Endometrium (tissue), 2 donors: ENCODE measurements at regions not wholly inside any gene's neighbourhood (a gene's known extent, or its start where the extent isn't known, plus 50 kb on each side); places are given as distances from the start of the nearest gene placed in this dataset.

ENCODE experiments used
- FAIRE-seq: peaks from 2 replicates; lab custom pipeline; 2012; peaks lifted over from hg19 to GRCh38; lab: Jason Lieb, UNC
- donor health status: control.
- donor health status: control.

DNA sequence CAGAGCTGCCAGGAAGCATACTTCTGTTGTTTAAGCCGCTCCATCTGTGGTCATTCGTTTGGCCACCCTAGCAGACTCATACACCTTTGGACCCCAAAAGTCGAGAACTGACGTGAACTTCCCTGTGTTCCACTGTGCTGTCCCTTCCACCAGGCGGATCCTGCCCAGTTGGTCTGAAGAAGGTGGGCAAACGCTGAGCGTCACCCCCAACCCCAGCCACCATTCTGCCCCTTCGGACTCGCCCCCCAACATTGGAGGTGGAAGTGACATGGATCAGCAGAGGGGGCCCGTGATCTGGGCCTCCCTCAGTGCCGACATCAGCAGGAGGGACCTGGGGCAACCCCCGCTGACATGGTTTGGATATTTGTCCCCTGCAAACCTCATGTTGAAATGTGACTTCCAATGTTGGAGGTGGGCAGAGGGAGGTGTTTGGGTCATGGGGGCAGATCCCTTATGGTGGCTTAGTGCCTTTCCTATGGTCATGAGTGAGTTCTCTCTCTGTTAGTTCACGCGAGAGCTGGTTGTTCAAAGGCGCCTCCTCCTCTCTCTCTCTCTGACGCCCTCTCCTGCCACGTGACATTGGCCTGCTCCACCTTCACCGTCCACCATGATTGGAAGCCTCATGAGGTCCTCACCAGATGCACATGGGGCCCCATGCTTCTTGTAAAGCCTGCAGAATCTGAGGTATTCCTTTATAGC lies 93.6 kb upstream of the ZNF507 start:
- no peak for FAIRE-seq

DNA sequence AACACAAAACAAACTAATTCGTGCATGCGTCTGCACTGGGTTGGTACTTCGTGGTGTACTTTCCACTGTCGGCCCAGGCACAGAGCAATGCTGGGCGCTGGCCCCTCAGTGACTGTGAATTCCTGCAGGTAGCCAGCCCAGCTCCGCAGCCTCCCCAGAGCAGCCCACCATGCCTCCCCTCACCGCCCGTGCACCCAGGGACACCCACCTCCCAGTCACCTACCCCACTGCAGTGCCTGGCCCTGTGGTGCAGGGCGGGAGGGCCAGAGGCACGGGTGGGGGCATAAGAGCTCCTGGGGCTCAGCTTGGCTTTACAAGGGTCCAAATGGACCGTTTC lies 93.1 kb upstream of the ZNF507 start:
- FAIRE-seq: no peak

DNA sequence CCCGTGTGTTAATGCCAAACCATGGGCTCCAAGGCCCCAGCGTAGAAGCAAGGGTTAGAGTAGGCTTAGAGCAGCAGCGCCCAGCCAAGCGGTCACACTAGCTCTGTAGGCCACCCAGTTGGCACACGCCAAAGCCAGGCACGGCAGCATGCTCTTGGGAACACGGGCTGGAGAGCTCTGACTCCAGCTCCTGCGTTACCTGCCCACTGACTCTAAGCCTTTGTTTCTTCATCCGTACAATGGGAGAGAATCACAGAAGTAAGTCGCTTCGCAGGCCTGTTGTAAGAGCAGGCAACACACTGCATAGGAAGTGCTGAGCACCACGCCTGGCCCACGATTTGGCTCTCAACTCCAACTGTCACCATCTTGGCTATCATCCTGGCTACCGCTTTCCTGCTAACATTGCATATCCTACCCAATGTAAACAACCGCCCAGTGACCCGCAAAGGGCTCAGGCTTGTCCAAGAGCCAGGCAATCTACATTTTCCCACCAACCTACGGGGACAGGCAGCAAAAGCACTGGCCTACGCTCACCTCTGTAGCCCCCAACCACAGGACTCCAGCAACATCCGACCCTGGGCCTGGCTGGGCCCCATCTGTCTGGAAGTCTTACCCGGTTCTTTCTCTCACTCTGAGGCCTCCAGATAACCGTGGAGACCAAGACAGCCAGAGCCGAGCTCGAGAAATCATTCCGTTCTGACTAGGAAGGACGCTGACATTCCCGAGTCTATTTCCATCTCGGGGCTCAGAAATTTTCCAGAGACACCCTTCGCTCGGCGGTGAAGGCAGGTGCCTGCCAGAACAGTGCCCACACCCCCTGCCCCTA lies 91.5 kb upstream of the ZNF507 start:
- FAIRE-seq: no peak

DNA sequence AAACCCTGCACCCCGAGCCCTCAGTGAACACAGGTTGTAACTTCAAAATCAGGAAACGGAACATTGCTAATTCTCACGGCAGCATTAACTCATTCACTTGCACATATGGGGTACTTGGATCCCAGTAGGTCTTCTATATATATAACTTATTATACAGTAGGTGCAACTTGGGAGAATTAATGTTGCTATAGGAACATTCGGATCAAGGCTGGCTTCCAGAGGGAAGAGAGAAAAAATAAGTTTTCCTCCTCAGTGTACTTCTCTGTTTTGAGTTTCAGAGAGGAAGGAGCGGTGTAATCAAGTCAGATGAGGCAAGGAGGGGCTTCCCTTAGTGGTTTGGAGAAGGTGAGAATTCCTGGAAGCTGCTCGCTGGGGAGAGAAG lies 90.9 kb upstream of the ZNF507 start:
- FAIRE-seq: no peak

DNA sequence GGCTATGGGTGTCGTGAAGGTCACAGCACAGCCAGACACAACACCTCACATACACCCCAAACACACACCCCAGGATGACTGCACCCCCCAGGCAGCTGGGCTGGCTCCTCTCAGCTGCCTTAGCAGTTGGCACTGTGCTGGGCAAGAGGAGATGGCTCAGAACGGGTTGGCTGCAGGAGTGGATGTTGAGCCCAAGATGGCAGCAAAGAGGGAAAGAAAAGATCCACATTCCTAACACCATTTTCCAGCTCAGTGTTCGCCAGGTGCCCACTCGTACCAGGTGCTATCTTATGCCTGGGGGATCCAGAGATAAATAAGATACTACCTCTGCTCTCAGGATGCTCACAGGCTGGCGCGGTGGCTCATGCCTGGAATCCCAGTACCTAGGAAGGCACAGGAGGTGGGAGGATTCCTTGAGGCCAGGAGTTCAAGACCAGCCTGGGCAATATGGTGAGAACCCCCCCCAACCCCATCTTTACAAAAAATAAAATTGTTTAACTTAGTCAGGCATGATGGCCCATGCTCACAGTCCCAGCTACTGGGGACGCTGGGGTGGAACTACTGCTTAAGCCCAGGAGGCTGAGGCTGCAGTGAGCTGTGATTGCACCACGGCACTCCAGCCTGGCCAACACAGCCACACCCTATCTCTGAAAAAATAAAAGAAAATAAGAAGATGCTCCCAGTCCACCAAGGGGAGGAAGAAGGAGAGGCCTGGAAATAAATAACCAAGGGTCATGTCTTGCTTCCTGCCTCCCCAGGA lies 89.7 kb upstream of the ZNF507 start:
- FAIRE-seq: no peak

DNA sequence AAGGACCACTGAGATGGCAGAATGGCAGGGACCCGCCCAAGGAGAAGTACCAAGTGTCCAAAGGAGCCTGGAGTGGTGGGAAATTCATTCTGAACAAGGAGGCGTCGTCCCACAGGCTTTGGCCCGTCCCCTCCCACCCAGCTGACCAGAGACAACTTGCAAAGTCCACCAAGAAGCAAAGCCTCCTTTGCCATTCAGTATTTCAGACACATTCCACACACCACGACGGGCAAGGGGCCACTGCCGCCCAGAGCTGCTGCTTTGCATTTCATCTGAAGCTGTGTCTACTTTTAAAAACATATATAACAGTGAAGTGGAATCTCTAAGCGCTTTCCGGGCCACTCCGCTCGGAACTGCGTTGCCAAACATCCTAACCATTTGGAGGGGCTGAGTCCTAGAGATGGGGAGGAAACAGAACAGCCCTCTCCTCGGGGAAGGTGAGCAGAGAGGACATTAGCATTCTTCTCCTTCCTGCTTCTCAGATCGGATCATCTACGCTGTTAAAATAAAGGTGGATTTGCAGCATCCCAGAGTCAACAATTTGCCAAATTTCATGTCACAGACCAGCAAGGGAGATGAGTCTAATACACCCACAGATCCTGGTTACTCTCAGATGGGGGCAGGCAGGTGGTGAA lies 89.0 kb upstream of the ZNF507 start:
- FAIRE-seq: no peak

DNA sequence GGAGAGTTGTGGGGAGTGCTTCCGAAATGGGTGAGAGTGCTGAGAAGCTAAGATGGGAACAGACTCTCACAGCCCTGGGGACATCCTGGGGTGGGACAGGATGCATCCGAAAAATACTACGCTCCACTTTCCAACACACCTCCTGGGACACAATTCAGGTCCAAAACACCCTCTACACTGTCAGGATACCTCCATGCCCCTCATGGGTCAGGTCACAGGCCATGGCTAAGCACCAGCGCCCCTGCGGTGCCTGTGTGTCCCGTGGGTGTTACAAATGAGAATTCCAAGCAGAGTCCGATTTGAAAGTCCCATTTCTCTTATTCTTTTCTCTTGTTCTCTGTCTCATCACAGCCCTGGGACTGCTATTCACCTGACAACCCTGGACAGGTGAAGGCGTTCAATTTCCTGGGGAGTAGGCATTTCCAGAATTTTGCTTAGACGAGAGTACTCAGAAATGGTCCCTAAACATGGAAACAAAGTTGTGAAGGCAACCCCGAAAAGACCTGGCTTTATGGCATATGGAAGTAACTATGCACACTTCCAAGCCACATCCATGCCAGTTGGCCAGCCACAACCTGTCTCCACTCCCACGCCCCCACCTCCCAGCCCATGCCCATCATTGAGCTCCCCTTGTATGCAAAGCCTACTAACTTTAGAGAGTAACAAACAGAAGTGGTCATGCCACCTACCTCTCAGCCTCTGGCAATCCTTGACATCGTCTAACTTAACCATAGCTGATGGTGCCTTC lies 87.9 kb upstream of the ZNF507 start:
- FAIRE-seq: no peak

DNA sequence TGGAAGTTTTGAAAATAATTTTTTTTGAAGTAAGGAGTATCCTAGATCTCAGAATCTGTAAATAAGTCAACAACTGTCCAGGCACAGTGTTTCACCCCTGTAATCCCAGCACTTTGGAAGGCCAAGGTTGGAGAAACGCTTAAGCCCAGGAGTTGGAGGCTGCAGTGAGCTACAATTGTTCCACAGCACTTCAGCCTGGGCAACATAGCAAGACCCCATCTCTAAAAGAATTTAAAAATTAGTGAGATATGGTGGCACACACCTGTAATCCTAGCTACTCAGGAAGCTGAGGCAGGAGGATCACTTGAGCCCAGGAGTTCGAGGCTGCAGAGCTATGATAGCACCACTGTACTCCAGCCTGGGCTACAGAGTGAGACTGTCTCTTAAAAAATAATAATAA lies 87.2 kb upstream of the ZNF507 start:
- FAIRE-seq: no peak

DNA sequence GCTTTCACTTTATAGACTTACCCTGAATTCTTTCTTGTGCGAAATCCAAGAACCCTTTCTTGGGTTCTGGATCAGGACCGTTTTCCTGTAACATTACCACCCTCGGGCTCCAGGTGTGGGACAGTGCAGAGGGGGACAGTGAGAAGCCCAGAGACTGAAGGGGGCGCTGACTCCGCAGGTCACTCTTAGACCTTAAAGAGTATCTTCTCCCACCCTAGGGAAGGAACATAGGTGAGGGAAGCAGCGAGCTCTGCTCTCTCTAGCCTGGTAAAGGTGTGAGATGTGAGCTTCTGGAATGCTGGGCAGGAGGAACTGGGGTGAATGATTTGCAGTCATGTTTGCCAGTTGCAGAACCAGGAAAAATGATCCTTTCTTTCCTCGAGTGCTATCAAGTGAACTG lies 80.8 kb upstream of the ZNF507 start:
- no peak for FAIRE-seq

DNA sequence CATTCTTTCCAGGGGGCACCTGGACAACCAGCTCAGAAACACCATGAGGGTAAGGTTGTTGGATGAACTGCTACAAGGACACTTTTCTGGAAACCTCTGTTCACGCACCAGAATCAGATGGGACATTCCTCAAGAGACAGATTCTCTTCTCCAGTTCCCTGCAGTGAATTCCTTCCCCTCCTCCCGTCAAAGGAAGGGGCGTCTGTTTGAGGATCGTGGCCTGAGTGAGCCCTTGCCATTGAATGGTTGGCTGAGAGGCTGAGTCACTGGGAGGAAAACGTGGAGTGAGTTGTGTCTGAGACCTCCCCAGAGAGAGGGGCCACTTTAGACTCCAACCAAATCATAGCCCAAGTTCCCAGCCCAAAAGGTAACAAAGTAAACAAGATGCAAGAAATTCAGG lies 79.4 kb upstream of the ZNF507 start:
- no peak for FAIRE-seq

DNA sequence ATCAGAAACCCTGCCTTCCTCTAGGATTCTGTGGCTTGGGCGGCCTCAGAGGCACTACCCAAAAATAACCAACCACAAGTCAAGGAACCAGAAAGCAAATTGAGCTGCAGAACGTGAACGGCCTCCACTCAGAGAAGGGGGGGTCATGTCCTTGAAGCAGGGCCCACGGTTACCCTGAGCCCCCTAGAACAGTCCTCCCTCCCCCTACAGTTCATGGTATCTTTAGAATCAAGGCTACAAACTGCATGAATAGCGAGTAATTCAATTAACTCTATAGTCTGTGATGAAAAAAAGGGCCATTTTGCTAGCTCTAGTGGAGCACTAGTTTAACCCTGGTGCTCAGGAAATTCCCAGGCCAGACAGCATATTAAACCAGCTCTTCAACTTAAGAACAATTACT lies 79.0 kb upstream of the ZNF507 start:
- no peak for FAIRE-seq

DNA sequence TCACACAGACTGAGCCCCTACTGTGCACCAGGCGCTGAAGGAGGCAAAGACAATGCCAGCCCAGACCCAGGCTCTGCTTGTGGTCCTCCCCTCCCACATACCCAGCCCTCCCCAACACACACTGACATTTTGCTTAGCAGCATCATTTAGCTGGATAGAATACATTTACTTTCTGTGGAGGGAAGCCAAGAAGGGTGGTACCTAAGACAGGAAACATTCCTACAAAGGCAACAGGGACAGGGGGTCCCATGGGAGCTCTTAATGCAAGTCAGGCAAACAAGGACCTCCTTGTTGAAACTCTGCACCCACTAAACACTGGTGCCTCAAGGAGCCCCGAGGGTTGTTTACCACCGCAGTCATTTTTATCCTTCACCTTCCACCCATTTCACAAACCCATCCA lies 77.0 kb upstream of the ZNF507 start:
- FAIRE-seq: no peak

DNA sequence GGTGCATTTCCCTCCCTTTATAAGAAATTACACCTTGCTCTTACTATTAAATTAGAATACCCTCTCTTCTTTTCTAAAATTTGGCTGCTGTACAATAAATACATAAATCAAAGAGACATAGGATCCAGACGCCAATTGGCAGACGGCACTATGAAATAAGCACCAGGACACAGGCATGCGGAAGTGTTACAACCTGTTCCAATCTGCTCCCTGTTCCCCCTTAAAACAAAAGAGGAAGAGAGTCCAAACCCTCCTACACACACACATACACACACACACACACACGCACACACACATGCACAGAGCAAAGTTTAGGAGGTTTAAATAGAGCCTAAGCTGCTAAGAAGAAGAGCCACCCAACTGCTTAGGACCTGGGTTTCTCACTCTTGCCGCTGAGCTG lies 75.6 kb upstream of the ZNF507 start:
- FAIRE-seq: no peak

DNA sequence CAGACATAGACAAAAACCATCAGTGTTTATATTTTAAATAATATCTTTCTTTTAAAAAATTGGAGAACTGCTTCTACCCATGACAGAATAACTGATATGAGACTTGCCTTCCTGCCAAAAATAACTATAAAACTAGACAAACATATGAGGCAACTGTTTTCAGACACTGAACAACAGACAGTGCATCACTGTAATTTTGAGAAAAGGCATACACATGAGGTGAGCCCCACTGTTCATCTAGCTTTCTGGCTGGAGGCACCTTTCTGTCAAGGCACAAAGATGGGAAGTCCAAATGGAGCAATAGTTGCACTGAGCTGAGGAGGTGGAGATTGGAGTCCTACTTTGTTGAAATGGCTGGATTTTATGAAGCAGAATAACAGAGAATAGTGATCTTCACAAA lies 71.9 kb upstream of the ZNF507 start:
- no peak for FAIRE-seq

DNA sequence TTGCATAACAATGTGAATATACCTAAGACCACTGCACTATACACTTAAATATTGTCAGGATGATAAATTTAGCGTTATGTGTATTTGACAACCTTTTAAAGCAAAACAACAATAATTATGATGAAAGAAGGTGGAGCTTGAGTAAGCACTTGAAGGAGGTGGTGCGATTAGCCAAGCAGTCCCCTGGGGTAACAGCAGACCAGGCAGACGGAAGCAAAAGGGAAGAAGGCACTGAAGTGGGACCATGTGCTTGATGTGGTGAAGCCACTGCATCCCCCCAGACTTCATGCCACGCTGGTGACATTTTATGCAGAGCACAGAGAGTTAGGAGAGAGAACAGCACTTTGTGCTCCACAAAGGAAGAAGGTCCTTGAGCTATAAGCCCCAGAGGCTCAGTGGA lies 58.3 kb upstream of the ZNF507 start:
- no peak for FAIRE-seq

DNA sequence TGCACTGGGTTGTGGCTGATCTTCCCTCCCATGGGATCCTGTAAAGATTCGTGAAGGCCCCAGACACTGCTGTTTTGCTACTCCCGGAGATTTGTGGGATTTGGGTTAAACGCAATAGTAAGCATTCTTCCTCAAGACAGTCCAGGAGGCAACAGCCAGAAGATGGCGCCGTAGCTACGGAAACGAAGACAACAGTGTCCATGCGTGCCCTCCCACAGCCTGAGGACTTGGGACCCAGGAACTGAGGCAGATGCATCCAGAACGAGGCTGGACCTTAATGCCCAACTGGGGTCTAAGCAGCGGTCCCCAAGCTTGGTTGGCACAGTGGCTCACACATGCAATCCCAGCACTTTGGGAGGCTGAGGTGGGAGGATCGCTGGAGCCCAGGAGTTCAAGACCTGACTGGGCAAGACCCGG lies 57.6 kb upstream of the ZNF507 start:
- peak; percentile 53 for FAIRE-seq

DNA sequence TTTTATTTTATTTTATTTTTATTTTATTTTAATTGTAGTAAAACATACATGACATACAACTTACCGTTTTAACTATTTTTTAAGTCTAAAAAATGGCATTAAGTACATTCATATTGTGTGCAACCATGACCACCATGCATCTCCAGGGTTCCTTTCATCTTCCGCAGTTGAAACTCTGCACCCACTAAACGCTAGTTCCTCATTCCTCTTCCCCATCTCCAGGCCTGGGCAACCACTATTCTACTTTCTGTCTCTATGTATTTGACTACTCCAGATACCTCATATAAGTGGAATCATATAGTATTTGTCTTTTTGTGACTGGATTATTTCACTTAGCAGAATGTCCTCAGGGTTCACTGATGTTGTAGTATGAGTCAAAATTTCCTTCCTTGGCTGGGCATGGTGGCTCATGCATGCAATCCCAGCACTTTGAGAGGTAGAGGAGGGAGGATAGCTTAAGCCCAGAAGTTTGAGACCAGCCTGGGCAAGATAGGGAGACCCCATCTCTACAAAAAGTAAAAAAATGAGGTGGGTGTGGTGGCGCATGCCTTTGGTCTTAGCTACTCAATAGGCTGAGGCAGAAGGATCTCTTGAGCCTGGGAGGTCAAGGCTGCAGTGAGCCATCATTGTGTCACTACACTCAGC lies 55.7 kb upstream of the ZNF507 start:
- no peak for FAIRE-seq

DNA sequence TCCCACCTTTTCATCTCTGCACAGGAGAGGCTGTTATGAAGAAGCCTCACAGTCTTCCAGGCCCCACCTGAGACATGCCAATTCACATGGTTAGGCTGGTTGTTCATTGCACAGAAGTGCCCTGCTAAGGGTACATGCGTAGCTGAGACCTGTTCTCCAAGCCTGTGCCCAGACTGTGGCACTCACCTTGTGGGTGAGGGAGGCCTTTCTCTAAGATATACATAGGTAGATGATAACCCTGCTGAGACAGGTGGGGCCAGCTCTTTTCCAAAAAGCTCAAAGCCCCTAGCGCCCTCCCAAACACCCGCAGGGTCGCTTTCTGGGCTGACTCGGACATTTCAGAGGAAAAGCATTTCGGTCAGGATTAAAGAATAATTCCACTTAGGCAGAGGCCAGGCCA lies 53.5 kb upstream of the ZNF507 start:
- FAIRE-seq: no peak

DNA sequence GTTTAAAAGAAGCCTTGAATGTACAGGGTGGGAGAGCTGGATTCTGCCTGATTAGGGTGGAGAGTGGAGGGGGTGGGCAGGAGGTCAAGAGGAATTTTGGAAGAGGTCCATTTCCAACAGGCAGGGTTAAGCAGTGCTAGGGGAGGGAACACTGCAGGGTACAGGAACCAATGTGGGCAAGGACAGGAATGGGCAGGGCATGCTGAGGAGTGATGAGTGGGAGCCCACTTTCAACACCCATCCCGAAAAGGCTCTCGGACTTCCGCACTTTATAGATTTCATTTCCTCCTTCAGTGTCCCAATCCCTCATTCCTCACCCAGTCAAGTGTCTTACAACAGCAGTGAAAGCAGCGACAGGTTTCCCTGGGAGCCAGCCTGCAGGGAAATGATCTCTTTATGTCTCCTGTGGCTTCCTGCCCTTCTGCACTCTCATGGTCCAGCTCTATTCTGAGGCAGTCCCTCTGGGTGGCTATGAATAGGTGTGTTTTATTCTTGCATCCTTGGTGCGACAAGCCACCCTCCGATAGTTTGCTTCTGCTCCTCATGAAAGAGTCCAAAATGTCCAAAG lies 50.5 kb upstream of the ZNF507 start:
- no peak for FAIRE-seq
